ENCODE measurements at regions not wholly inside any gene's neighbourhood (a gene's known extent, or its start where the extent isn't known, plus 50 kb on each side); places are given as distances from the start of the nearest gene placed in this dataset.

GRCh38 chr2:4539121-4539520 lies 835.7 kb downstream of the DCDC2C start:
- no peaks in the 10 kb centered on the region for H3K27me3 ChIP-seq (ENCODE audit: control insufficient read depth, insufficient read depth, low read length)
- no peak overlapping the region for H3K4me3 ChIP-seq (ENCODE audit: low read depth, low read length)
- TF ChIP-seq CTCF (IDR thresholded peaks at IDR 0.05; ENCODE audit: insufficient read depth, low read depth, low read length) = no peak
- CTCF ChIA-PET = no interaction called here
- no peak for DNase-seq (ENCODE audit: low read depth)
- no peaks in the 10 kb centered on the region for H3K36me3 ChIP-seq (ENCODE audit: control insufficient read depth, insufficient read depth, low read length)
- POLR2A ChIA-PET = no interaction called here

GRCh38 chr2:4549666-4550210 lies 846.4 kb downstream of the DCDC2C start:
- CTCF ChIA-PET = no interaction called here
- POLR2A ChIA-PET = no interaction called here

GRCh38 chr2:4551691-4552474 lies 848.5 kb downstream of the DCDC2C start:
- ChIA-PET POLR2A (no interaction called here), CTCF (no interaction called here)
- no peak for TF ChIP-seq CTCF (IDR thresholded peaks at IDR 0.05; ENCODE audit: insufficient read depth, low read depth, low read length)
- no peaks in the 10 kb centered on the region for H3K36me3 ChIP-seq (ENCODE audit: control insufficient read depth, insufficient read depth, low read length)
- no peak overlapping the region for H3K4me3 ChIP-seq (ENCODE audit: low read depth, low read length)
- no peak for DNase-seq (ENCODE audit: low read depth)
- H3K27me3 ChIP-seq (ENCODE audit: control insufficient read depth, insufficient read depth, low read length) = no peaks in the 10 kb centered on the region

More at GRCh38 chr2:4549666-4550210, 846.4 kb downstream of the DCDC2C start:
- no peak for TF ChIP-seq CTCF (IDR thresholded peaks at IDR 0.05; ENCODE audit: insufficient read depth, low read depth, low read length)
- Histone ChIP-seq H3K36me3 (ENCODE audit: control insufficient read depth, insufficient read depth, low read length) (no peaks in the 10 kb centered on the region), H3K4me3 (ENCODE audit: low read depth, low read length) (no peak overlapping the region), H3K27me3 (ENCODE audit: control insufficient read depth, insufficient read depth, low read length) (no peaks in the 10 kb centered on the region)
- no peak for DNase-seq (ENCODE audit: low read depth)

GRCh38 chr2:4553241-4553640 lies 849.9 kb downstream of the DCDC2C start:
- Histone ChIP-seq H3K36me3 (ENCODE audit: control insufficient read depth, insufficient read depth, low read length) (no peaks in the 10 kb centered on the region), H3K27me3 (ENCODE audit: control insufficient read depth, insufficient read depth, low read length) (no peaks in the 10 kb centered on the region), H3K4me3 (ENCODE audit: low read depth, low read length) (no peak overlapping the region)
- CTCF ChIA-PET = no interaction called here
- DNase-seq (ENCODE audit: low read depth) = no peak
- no peak for TF ChIP-seq CTCF (IDR thresholded peaks at IDR 0.05; ENCODE audit: insufficient read depth, low read depth, low read length)
- POLR2A ChIA-PET = no interaction called here

GRCh38 chr2:4556135-4556896 lies 852.9 kb downstream of the DCDC2C start:
- no peak overlapping the region for H3K4me3 ChIP-seq (ENCODE audit: low read depth, low read length)
- no peak for DNase-seq (ENCODE audit: low read depth)
- no peaks in the 10 kb centered on the region for H3K36me3 ChIP-seq (ENCODE audit: control insufficient read depth, insufficient read depth, low read length)
- CTCF ChIA-PET = no interaction called here
- TF ChIP-seq CTCF (IDR thresholded peaks at IDR 0.05; ENCODE audit: insufficient read depth, low read depth, low read length) = no peak
- POLR2A ChIA-PET = no interaction called here
- no peaks in the 10 kb centered on the region for H3K27me3 ChIP-seq (ENCODE audit: control insufficient read depth, insufficient read depth, low read length)

All from BJ (cell line).